ENCODE measurements at regions not wholly inside any gene's neighbourhood (a gene's known extent, or its start where the extent isn't known, plus 50 kb on each side); places are given as distances from the start of the nearest gene placed in this dataset.

DNA sequence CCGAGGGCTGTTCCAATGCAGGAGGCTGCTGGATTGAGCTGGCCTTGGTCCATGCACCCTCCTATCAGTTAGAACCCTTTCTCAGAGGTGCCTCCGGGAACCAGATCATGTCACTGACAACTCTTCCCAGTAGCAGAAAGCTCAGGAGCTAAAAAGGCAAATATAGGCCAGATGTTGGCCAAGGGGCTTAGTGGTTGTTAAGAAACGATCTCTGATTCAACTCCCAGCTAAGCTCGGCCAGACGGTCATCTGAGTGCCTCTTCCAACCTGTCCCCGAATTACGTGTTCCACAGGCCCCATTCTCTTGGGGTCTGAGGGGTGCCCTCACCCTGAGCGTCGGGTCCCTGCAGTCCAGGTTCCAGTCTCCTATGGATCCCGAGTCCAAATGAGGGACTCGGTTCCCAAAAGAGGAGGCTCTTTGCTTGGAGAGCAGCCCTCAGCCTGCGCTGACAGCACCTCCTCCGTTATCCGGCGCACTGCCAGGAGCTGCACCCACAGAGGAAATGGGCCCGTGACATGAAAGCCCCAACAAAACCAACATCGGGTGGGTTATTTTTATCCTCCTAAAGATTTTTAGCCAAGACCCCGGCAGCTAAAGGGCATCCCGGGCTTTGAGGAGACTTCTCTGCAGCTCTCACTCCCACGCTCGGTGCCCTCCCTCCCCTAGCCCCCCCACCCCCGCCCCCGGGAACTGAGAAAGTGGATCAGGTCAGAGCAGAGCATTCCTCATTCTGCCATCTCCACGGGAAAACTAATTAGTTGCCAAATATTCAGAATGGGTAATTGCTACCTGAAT is 106.6 kb upstream of the ID2 start:
- H3K4me3 ChIP-seq (ENCODE audit: low read depth in 1 of 3, low read length in 3 of 3) = no peak overlapping the region
- TF ChIP-seq HNF4A (conservative IDR thresholded peaks at IDR 0.05) = no peak
- no peak for TF ChIP-seq GABPA (IDR thresholded peaks at IDR 0.05 in 1 of 2, conservative IDR thresholded peaks at IDR 0.05 in 1 of 2)
- no peak for TF ChIP-seq ZBTB33 (IDR thresholded peaks at IDR 0.05)
- no peak for TF ChIP-seq FOXA1 (IDR thresholded peaks at IDR 0.05)
- TF ChIP-seq NR2F2 (IDR thresholded peaks at IDR 0.05) = no peak
- TF ChIP-seq, protein P1, sequence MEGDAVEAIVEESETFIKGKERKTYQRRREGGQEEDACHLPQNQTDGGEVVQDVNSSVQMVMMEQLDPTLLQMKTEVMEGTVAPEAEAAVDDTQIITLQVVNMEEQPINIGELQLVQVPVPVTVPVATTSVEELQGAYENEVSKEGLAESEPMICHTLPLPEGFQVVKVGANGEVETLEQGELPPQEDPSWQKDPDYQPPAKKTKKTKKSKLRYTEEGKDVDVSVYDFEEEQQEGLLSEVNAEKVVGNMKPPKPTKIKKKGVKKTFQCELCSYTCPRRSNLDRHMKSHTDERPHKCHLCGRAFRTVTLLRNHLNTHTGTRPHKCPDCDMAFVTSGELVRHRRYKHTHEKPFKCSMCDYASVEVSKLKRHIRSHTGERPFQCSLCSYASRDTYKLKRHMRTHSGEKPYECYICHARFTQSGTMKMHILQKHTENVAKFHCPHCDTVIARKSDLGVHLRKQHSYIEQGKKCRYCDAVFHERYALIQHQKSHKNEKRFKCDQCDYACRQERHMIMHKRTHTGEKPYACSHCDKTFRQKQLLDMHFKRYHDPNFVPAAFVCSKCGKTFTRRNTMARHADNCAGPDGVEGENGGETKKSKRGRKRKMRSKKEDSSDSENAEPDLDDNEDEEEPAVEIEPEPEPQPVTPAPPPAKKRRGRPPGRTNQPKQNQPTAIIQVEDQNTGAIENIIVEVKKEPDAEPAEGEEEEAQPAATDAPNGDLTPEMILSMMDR (IDR thresholded peaks at IDR 0.05; ENCODE audit: low read depth, low read length, missing input control) = no peak
- H3K27ac ChIP-seq (ENCODE audit: low read depth in 1 of 2, low read length in 2 of 2) = no peak overlapping the region
- WGBS = 67% methylated on average over 24 of the region's 24 CpGs
- H3K27me3 ChIP-seq (ENCODE audit: control insufficient read depth in 4 of 4, insufficient read depth in 4 of 4, low read length in 3 of 4) = no peaks in the 10 kb centered on the region
- H3K36me3 ChIP-seq (ENCODE audit: control insufficient read depth in 4 of 4, insufficient read depth in 3 of 4, low read depth in 1 of 4, low read length in 3 of 4) = no peaks in the 10 kb centered on the region
- peaks cover 0 to 11% (median 2%) of the 10 kb centered on the region in 4 donors for H3K4me1 ChIP-seq (ENCODE audit: control insufficient read depth in 4 of 4, insufficient read depth in 4 of 4, low read length in 3 of 4)
- DNase-seq (ENCODE audit: low spot score) = no peak
- H3K9me3 ChIP-seq (ENCODE audit: control insufficient read depth in 4 of 4, low read length in 3 of 4) = no peaks in the 10 kb centered on the region
- H3K9ac ChIP-seq (ENCODE audit: low read depth in 1 of 2, low read length in 2 of 2) = no peak overlapping the region

DNA sequence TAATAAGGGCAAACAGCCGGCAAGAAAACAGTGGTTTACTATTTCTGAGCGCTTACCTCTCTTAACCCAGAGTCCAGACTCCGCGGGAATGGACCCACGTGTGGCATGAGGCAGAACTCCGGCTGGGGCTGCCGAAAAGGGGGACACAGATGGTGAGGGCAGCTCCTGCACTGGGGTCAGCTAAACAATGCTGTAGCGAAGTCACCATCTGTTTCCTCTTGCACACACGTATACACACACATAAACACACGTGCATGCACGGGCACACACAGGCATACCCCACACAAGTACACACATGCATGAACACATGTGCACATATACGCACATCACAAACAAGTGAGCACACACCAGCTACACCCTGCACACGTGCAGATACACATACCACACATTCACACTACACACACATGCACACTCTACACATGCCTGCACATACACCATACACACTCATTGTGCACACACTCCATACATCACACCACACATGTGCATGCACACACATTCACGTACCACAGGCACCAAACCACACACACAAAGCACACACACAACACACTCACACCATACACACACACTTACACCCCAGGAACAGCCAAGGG is 105.9 kb upstream of the ID2 start:
- Histone ChIP-seq H3K27me3 (ENCODE audit: control insufficient read depth in 4 of 4, insufficient read depth in 4 of 4, low read length in 3 of 4) (no peaks in the 10 kb centered on the region), H3K4me3 (ENCODE audit: low read depth in 1 of 3, low read length in 3 of 3) (no peak overlapping the region), H3K9me3 (ENCODE audit: control insufficient read depth in 4 of 4, low read length in 3 of 4) (no peaks in the 10 kb centered on the region), H3K4me1 (ENCODE audit: control insufficient read depth in 4 of 4, insufficient read depth in 4 of 4, low read length in 3 of 4) (peaks cover 0 to 13% (median 2%) of the 10 kb centered on the region in 4 donors), H3K27ac (ENCODE audit: low read depth in 1 of 2, low read length in 2 of 2) (no peak overlapping the region), H3K9ac (ENCODE audit: low read depth in 1 of 2, low read length in 2 of 2) (no peak overlapping the region), H3K36me3 (ENCODE audit: control insufficient read depth in 4 of 4, insufficient read depth in 3 of 4, low read depth in 1 of 4, low read length in 3 of 4) (no peaks in the 10 kb centered on the region)
- TF ChIP-seq HNF4A (conservative IDR thresholded peaks at IDR 0.05) (no peak), EGR1 (IDR thresholded peaks at IDR 0.05; ENCODE audit: low read depth in 2 of 2) (no peak)
- WGBS = 83% methylated on average over 14 of the region's 14 CpGs
- DNase-seq (ENCODE audit: low spot score) = no peak

DNA sequence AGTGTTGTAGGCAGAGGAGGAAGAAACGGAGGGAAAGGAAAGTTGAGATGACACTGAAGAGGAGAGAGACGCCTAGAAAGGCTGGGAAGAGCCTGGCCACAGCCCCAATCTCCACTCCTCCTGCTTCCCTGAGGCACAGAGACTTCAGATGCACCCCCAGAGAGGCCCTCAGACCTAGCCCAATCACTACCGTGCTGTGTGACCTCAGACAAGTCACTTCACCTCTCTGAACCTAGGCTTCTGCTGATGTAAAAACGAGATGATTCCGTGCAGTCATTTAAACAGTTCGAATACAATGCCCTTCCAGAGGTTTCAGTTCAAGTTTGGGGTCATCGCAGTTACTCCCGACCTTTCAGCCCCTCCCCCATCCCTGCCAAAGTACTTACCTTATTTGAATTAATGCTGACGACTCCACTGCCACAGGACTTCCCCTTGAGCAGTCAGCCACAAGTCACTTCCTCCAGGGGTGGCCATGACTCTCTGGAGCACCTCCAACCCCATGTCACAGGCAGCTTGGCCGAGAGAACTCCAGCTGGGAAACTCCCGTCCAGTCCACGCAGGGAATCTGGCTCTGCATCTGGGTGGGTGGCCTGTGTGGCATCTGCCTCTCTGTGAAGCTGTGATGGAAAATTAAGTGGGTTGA is 105.2 kb upstream of the ID2 start:
- TF ChIP-seq, protein P2, sequence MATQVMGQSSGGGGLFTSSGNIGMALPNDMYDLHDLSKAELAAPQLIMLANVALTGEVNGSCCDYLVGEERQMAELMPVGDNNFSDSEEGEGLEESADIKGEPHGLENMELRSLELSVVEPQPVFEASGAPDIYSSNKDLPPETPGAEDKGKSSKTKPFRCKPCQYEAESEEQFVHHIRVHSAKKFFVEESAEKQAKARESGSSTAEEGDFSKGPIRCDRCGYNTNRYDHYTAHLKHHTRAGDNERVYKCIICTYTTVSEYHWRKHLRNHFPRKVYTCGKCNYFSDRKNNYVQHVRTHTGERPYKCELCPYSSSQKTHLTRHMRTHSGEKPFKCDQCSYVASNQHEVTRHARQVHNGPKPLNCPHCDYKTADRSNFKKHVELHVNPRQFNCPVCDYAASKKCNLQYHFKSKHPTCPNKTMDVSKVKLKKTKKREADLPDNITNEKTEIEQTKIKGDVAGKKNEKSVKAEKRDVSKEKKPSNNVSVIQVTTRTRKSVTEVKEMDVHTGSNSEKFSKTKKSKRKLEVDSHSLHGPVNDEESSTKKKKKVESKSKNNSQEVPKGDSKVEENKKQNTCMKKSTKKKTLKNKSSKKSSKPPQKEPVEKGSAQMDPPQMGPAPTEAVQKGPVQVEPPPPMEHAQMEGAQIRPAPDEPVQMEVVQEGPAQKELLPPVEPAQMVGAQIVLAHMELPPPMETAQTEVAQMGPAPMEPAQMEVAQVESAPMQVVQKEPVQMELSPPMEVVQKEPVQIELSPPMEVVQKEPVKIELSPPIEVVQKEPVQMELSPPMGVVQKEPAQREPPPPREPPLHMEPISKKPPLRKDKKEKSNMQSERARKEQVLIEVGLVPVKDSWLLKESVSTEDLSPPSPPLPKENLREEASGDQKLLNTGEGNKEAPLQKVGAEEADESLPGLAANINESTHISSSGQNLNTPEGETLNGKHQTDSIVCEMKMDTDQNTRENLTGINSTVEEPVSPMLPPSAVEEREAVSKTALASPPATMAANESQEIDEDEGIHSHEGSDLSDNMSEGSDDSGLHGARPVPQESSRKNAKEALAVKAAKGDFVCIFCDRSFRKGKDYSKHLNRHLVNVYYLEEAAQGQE (IDR thresholded peaks at IDR 0.05) = no peak
- no peak for TF ChIP-seq NR2F2 (IDR thresholded peaks at IDR 0.05)
- no peak for TF ChIP-seq SP1 (IDR thresholded peaks at IDR 0.05)
- no peak for TF ChIP-seq ATF3 (IDR thresholded peaks at IDR 0.05)

More for the DNA sequence above, 105.2 kb upstream of the ID2 start:
- 70% methylated on average over 12 of the region's 12 CpGs for WGBS
- no peak overlapping the region for H3K27ac ChIP-seq (ENCODE audit: low read depth in 1 of 2, low read length in 2 of 2)
- peaks cover 0 to 20% (median 3%) of the 10 kb centered on the region in 4 donors for H3K4me1 ChIP-seq (ENCODE audit: control insufficient read depth in 4 of 4, insufficient read depth in 4 of 4, low read length in 3 of 4)
- DNase-seq (ENCODE audit: low spot score) = peak; percentile 31
- H3K27me3 ChIP-seq (ENCODE audit: control insufficient read depth in 4 of 4, insufficient read depth in 4 of 4, low read length in 3 of 4) = no peaks in the 10 kb centered on the region
- no peak overlapping the region for H3K4me3 ChIP-seq (ENCODE audit: low read depth in 1 of 3, low read length in 3 of 3)
- no peak overlapping the region for H3K9ac ChIP-seq (ENCODE audit: low read depth in 1 of 2, low read length in 2 of 2)
- no peaks in the 10 kb centered on the region for H3K36me3 ChIP-seq (ENCODE audit: control insufficient read depth in 4 of 4, insufficient read depth in 3 of 4, low read depth in 1 of 4, low read length in 3 of 4)
- H3K9me3 ChIP-seq (ENCODE audit: control insufficient read depth in 4 of 4, low read length in 3 of 4) = no peaks in the 10 kb centered on the region
